A673 (cell line): ENCODE measurements at regions not wholly inside any gene's neighbourhood (a gene's known extent, or its start where the extent isn't known, plus 50 kb on each side); places are given as distances from the start of the nearest gene placed in this dataset.

ENCODE experiments used
- BruUV-seq: library from RNA; stranded (reverse); fragments of 400-500 nt; replicated peaks from 2 replicates; lab custom pipeline; 2021; lab: Mats Ljungman, UMichigan
- CTCF ChIA-PET: fragments of 300-600 bp; sonication (Branson Sonifier 250); formaldehyde crosslinking; loops from one replicate; lab custom pipeline; 2022; ENCODE audit warnings: antibody characterized with exemption; lab: Charles Lee
- POLR2A ChIA-PET: fragments of 300-600 bp; sonication (Branson Sonifier 250); formaldehyde crosslinking; loops from one replicate; lab custom pipeline; 2022; ENCODE audit warnings: antibody characterized with exemption; ENCODE audit not compliant: low non-redundant PET; lab: Charles Lee
- DNase-seq: peaks from one replicate; pipeline ENCODE4 v3.0.0-alpha.2; 2015; ENCODE audit warnings: low spot score
- H3K27ac ChIP-seq: fragments of 200-600 bp; sonication (generic); 2 replicates; pipeline ENCODE4 v1.5.1; 2016; ENCODE audit warnings: mixed run types, low read depth, mild to moderate bottlenecking, mixed read lengths, antibody characterized with exemption, low read length; ENCODE audit not compliant: poor library complexity, severe bottlenecking
- H3K27me3 ChIP-seq: fragments of 200-600 bp; sonication (generic); replicated peaks from 2 replicates; pipeline ENCODE4 v1.6.1; 2017; ENCODE audit warnings: mixed run types, low read depth, mild to moderate bottlenecking, mixed read lengths, antibody characterized with exemption, low read length; ENCODE audit not compliant: insufficient read depth, poor library complexity
- H3K36me3 ChIP-seq: fragments of 200-600 bp; sonication (generic); 2 replicates; pipeline ENCODE4 v1.6.1; 2016; ENCODE audit warnings: mixed run types, mild to moderate bottlenecking, mixed read lengths, antibody characterized with exemption, low read length; ENCODE audit not compliant: insufficient read depth, poor library complexity, severe bottlenecking
- H3K4me1 ChIP-seq: fragments of 200-600 bp; sonication (generic); 2 replicates; pipeline ENCODE4 v1.6.1; 2017; ENCODE audit warnings: mixed run types, mild to moderate bottlenecking, mixed read lengths, antibody characterized with exemption, low read length; ENCODE audit not compliant: insufficient read depth, poor library complexity, severe bottlenecking
- H3K4me3 ChIP-seq: fragments of 200-600 bp; sonication (generic); 2 replicates; pipeline ENCODE4 v1.5.1; 2016; ENCODE audit warnings: low read depth, mixed run types, mild to moderate bottlenecking, mixed read lengths, low read length; ENCODE audit not compliant: poor library complexity, severe bottlenecking
- H3K9me3 ChIP-seq: fragments of 200-600 bp; sonication (generic); 2 replicates; pipeline ENCODE4 v1.6.1; 2016; ENCODE audit warnings: mixed run types, low read depth, mild to moderate bottlenecking, mixed read lengths, antibody characterized with exemption, low read length; ENCODE audit not compliant: poor library complexity, severe bottlenecking
- EZH2 ChIP-seq: fragments of 200-600 bp; sonication (generic); IDR thresholded peaks from 2 replicates; pipeline ENCODE4 v1.6.1; 2017; ENCODE audit warnings: borderline replicate concordance, low read depth, mild to moderate bottlenecking, mixed read lengths, antibody characterized with exemption, low read length; ENCODE audit not compliant: poor library complexity, severe bottlenecking
- intact Hi-C: fragments of 100-400 bp; cut with micrococcal nuclease; formaldehyde crosslinking; loops from one replicate; pipeline ENCODE4 v1.10.0; 2022; ENCODE audit not compliant: unreplicated experiment
- TF ChIP-seq, protein P1 (sequence below): fragments of 300-800, 200-600 bp; sonication (generic); conservative IDR thresholded peaks from 2 replicates; pipeline ENCODE4 v1.5.1; 2017; ENCODE audit warnings: low read depth, mild to moderate bottlenecking, antibody characterized with exemption, low read length, moderate library complexity, mixed read lengths

DNA sequence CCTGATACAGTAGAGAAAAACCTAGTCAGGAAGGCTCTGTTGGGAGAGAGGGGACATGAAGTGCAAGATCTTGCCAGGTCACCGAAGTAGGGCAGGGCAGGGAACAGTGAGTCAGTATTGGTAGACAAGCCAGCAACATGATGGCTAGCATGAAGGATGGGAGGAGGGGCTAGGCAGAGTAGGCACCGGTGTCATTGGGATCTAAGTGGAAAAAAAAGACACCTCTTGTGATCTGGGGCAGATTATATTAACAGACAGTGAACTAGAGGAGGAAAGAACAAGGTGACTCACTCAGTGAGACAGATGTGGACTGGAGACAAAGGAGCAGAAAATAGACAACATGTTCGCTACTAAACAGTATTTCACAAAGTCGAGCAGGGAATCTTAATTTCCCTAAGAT, 149.2 kb upstream of the SLC24A5 start:
- intact Hi-C loops: no loop called here
- ChIA-PET POLR2A (no interaction called here), CTCF (no interaction called here)
- no peak for DNase-seq
- Histone ChIP-seq H3K27ac (no peak overlapping the region), H3K27me3 (no peaks in the 10 kb centered on the region), H3K9me3 (no peaks in the 10 kb centered on the region), H3K4me3 (no peak overlapping the region), H3K4me1 (no peaks in the 10 kb centered on the region), H3K36me3 (no peaks in the 10 kb centered on the region)
- TF ChIP-seq, protein P1, sequence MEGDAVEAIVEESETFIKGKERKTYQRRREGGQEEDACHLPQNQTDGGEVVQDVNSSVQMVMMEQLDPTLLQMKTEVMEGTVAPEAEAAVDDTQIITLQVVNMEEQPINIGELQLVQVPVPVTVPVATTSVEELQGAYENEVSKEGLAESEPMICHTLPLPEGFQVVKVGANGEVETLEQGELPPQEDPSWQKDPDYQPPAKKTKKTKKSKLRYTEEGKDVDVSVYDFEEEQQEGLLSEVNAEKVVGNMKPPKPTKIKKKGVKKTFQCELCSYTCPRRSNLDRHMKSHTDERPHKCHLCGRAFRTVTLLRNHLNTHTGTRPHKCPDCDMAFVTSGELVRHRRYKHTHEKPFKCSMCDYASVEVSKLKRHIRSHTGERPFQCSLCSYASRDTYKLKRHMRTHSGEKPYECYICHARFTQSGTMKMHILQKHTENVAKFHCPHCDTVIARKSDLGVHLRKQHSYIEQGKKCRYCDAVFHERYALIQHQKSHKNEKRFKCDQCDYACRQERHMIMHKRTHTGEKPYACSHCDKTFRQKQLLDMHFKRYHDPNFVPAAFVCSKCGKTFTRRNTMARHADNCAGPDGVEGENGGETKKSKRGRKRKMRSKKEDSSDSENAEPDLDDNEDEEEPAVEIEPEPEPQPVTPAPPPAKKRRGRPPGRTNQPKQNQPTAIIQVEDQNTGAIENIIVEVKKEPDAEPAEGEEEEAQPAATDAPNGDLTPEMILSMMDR: no peak
- TF ChIP-seq EZH2: no peak
- no TSS peak for BruUV-seq

DNA sequence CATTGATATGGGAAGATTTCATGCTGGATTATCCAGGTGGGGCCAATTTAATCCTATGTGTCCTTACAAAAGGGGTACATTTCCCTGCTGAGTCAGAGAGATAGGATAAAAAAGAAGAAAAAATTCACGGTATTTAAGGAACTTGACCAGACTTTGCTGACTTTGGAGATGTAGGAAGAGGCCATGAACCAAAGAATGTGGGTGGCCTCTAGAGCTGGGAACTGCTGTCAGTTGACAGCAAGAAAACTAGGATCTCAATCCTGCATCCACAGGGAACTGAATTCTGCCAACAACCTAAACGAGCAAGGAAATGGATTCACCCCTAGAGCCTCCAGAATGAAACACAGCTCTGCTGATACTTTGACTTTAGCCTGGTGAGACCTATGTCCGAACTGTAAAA, 148.1 kb upstream of the SLC24A5 start:
- POLR2A ChIA-PET: no interaction called here
- no peak overlapping the region for H3K4me3 ChIP-seq
- CTCF ChIA-PET: no interaction called here
- no peaks in the 10 kb centered on the region for H3K36me3 ChIP-seq
- H3K4me1 ChIP-seq: no peaks in the 10 kb centered on the region
- BruUV-seq: no TSS peak
- no peaks in the 10 kb centered on the region for H3K9me3 ChIP-seq
- no peak for DNase-seq
- no peaks in the 10 kb centered on the region for H3K27me3 ChIP-seq
- no peak overlapping the region for H3K27ac ChIP-seq
- intact Hi-C loops: no loop called here
- TF ChIP-seq EZH2: no peak
- TF ChIP-seq, protein P1: no peak

DNA sequence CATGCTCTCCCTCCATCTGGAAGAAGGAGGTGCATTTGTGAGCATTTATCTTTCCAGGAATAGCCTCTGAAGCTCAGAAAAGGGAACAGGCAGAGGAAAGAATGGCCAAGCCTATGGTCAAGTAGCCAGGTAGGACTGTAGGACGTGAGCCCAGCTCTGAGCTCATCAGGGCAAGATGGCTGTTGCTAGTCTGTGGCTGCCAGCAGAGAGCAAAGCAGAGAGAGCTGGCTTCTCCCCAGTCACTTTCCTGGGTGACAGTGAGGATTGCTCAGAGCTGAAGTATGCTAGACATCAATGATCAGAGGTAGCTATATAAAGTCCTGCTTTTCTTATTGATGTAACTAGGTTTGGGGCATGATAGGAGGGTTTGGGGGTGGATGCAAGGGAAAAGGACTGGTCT, 146.1 kb upstream of the SLC24A5 start:
- Histone ChIP-seq H3K4me1 (no peaks in the 10 kb centered on the region), H3K27ac (no peak overlapping the region), H3K27me3 (no peaks in the 10 kb centered on the region), H3K4me3 (no peak overlapping the region), H3K9me3 (no peaks in the 10 kb centered on the region), H3K36me3 (no peaks in the 10 kb centered on the region)
- intact Hi-C loops: no loop called here
- BruUV-seq: no TSS peak
- CTCF ChIA-PET: no interaction called here
- no peak for DNase-seq
- TF ChIP-seq, protein P1: no peak
- TF ChIP-seq EZH2: no peak
- POLR2A ChIA-PET: no interaction called here
